Muscle layer of duodenum (tissue), 2 donors: ENCODE measurements at regions not wholly inside any gene's neighbourhood (a gene's known extent, or its start where the extent isn't known, plus 50 kb on each side); places are given as distances from the start of the nearest gene placed in this dataset.

Source experiments
- H3K27ac ChIP-seq: one replicate; pipeline ENCODE4 v1.7.0; 2013; ENCODE audit warnings: mild to moderate bottlenecking, low read length
- H3K27me3 ChIP-seq: one replicate; pipeline ENCODE4 v1.7.0; 2013; ENCODE audit warnings: low read depth, mild to moderate bottlenecking, control low read depth, low read length
- H3K36me3 ChIP-seq, 2 donors: one replicate each; pipeline ENCODE4 v1.7.0; 2013; ENCODE audit warnings: low read length in 2 of 2, control low read depth in 1 of 2, mild to moderate bottlenecking in 1 of 2; ENCODE audit not compliant: insufficient read depth in 2 of 2, control insufficient read depth in 1 of 2
- H3K4me1 ChIP-seq, 2 donors: one replicate each; pipeline ENCODE4 v1.7.0; 2013; ENCODE audit warnings: low read length in 2 of 2, mild to moderate bottlenecking in 2 of 2, control low read depth in 1 of 2, moderate library complexity in 1 of 2; ENCODE audit not compliant: insufficient read depth in 2 of 2, control insufficient read depth in 1 of 2
- H3K4me3 ChIP-seq, 2 donors: one replicate each; pipeline ENCODE4 v1.7.0; 2013; ENCODE audit warnings: low read length in 2 of 2, low read depth in 1 of 2, mild to moderate bottlenecking in 1 of 2
- H3K9me3 ChIP-seq, 2 donors: one replicate each; pipeline ENCODE4 v1.7.0; 2013; ENCODE audit warnings: low read length in 2 of 2, control low read depth in 1 of 2, mild to moderate bottlenecking in 1 of 2; ENCODE audit not compliant: control insufficient read depth in 1 of 2
- donor health status: healthy.

DNA sequence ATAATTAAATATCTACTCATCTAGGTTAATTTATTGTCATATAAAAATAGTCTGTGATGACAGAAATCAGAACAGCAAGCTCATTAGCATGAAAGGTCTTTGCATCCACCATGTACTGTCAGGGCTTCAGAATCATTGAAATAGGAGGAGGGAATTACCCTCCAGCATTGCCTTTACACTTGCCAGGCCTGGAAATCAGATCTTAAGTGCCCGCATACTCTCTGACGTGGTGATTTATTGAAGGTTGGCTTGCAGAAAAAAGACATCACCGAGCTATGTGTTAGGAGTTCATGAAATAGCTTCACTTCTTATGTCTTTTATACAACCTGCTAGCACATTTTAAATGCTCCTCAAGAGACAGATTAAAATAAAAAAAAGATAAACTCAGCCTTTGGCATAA, 661.7 kb upstream of the SLITRK1 start:
- Histone ChIP-seq H3K36me3 (no peaks in the 10 kb centered on the region), H3K27ac (no peak overlapping the region), H3K27me3 (no peaks in the 10 kb centered on the region), H3K9me3 (no peaks in the 10 kb centered on the region), H3K4me3 (no peak overlapping the region), H3K4me1 (no peaks in the 10 kb centered on the region)

DNA sequence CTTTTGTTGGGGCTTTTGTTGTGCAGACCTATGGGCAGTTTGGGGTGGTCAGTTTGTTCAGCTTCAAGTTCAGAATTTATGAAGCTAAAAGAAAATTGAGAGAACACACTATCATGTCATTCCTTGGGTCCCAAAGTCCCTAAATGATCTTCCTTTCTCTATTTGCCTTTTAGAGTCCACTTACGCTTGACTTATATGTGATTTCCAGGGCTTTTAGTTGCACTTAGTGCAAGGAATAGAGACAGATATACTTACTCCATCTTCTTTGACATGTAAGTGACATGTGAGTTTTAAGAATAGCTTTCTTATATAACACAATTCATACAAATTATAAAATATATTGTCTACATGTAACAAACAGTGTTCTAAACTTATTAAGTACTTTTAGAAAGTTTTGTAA, 660.1 kb upstream of the SLITRK1 start:
- no peaks in the 10 kb centered on the region for H3K4me1 ChIP-seq
- no peaks in the 10 kb centered on the region for H3K9me3 ChIP-seq
- no peak overlapping the region for H3K27ac ChIP-seq
- no peaks in the 10 kb centered on the region for H3K36me3 ChIP-seq
- H3K27me3 ChIP-seq: no peaks in the 10 kb centered on the region
- H3K4me3 ChIP-seq: no peak overlapping the region

DNA sequence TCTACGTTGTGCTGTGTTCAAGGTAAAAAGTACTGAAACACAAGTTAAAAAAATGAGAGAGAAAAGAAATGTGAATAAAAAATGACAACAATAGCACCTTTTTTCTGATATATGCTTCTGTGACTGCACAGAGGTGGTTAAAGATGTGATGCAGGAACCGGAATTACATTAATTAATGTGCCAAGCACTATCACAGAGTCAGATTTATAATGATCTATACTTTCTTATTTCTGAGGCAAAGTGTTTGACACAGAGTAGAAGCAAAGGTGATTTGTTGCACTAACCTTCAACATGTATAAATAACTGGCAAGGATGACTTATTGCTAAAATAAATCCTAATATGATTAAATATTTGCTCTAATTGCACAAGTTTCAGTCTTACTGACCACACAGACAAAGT, 654.6 kb upstream of the SLITRK1 start:
- Histone ChIP-seq H3K36me3 (no peaks in the 10 kb centered on the region), H3K4me1 (no peaks in the 10 kb centered on the region), H3K27ac (no peak overlapping the region), H3K27me3 (no peaks in the 10 kb centered on the region), H3K4me3 (no peak overlapping the region), H3K9me3 (no peaks in the 10 kb centered on the region)

DNA sequence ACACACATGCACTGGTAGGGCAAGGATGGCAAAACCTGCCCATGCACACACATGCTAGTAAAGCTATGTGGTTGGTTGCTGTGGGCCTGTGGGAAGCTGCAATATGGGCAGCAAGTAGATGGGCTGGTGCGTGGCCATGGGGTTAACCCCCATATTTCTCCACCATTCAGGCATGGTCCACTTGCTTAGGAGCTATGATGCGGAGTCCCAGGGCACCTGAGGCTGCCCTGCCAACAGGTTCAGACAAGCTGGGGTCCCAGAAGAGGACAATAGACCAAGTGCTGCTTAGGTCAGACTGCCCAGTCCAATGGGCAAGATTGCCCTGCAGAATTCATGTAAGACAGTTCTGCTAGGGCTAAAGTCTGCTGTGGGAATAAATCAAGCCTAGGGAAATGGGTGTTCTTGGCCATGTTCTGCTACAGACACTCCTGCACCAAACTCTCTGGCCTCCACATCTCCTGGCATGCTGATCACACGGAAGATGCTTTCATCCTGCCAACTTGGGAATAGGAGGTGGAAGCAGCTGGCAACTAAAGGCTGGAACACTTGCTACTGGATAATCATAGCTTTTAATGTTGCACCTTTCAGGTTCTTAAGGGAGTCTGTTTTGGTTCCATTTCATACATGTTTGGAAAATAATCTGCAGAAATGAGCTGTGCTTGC, 646.3 kb upstream of the SLITRK1 start:
- Histone ChIP-seq H3K27ac (no peak overlapping the region), H3K9me3 (no peaks in the 10 kb centered on the region), H3K4me1 (no peaks in the 10 kb centered on the region), H3K27me3 (no peaks in the 10 kb centered on the region), H3K36me3 (no peaks in the 10 kb centered on the region), H3K4me3 (no peak overlapping the region)

DNA sequence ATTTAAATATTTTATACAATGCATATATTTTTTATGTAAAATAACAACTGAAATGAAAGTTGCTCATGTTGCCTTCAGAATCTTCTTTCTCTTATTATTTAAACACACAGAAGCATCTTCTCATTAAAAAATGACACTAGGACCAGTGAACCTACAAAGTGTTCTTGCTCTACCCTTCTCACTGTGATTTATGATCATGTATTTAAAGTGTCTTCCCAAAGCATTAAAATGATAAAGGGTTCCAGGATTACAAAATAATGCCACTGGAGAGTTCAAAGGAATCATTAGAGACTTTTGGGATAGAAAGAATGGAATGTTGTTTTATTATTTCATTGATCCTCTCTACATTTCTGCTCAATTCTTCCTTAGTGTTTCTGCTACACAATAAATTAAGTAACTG, 643.6 kb upstream of the SLITRK1 start:
- no peaks in the 10 kb centered on the region for H3K36me3 ChIP-seq
- no peak overlapping the region for H3K27ac ChIP-seq
- H3K4me1 ChIP-seq: no peaks in the 10 kb centered on the region
- no peaks in the 10 kb centered on the region for H3K27me3 ChIP-seq
- no peak overlapping the region for H3K4me3 ChIP-seq
- peaks cover 0 to 3% of the 10 kb centered on the region in 2 donors for H3K9me3 ChIP-seq

DNA sequence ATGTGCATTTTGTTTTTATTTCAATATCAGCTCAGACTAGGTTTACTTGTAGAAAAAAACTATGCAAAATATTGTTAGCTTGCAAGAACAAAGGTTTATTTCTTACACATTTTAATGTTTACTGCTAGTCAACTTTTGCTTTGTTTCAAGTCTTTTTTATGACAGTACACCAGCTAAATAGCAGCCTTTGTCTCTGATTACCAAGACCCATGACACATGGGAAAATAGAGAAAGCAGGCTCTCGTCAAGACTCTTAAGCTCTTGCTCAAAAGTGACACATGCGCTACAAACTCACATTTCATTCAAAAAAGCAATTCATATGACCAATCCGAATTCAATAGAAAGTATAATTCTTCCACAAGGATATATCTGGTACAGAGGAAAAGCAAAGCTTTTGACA, 642.3 kb upstream of the SLITRK1 start:
- Histone ChIP-seq H3K4me1 (no peaks in the 10 kb centered on the region), H3K27me3 (no peaks in the 10 kb centered on the region), H3K9me3 (peaks cover 0 to 3% of the 10 kb centered on the region in 2 donors), H3K36me3 (no peaks in the 10 kb centered on the region), H3K27ac (no peak overlapping the region), H3K4me3 (no peak overlapping the region)

DNA sequence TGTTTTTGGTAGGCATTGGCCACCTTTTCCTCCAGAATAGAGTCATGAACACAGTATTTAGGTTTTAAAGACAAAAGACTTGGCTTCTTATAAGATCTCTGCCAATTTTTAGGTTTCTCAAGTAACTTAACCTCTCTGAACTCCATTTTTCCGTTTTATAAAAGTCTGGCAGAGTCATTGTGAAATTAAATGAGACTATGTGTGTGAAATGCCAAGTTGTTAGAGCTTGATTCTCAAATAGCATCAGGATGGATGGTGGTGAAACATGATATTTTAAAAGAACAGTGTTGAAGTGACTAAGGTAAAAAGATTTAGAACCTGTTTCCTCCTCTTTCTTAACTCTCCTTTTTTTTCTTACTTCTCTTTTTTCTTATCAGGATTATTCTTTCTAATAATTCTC, 617.7 kb upstream of the SLITRK1 start:
- no peak overlapping the region for H3K4me3 ChIP-seq
- no peaks in the 10 kb centered on the region for H3K27me3 ChIP-seq

DNA sequence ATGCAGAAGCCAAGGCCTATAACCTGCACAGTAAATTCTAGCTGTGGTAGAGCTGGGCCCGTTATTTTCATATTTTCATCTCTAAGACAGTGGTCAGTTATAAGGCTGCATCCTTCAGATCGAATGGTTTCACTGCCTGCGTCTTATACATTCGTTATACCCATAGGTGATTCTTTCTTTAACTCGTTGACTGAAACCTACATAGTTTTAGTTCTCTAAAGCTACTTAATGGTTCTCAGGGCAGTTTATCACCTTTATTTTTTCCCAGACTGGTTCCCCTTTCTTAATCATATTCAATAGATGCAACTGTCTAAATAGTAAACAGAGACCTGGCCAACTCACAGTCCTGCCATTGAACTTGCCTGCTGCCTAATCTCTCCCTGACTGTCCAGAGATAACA, 615.3 kb upstream of the SLITRK1 start:
- no peaks in the 10 kb centered on the region for H3K27me3 ChIP-seq
- H3K4me1 ChIP-seq: no peaks in the 10 kb centered on the region
- H3K4me3 ChIP-seq: no peak overlapping the region
- H3K27ac ChIP-seq: no peak overlapping the region
- no peaks in the 10 kb centered on the region for H3K36me3 ChIP-seq
- no peaks in the 10 kb centered on the region for H3K9me3 ChIP-seq

More for the DNA sequence above, 617.7 kb upstream of the SLITRK1 start:
- Histone ChIP-seq H3K9me3 (no peaks in the 10 kb centered on the region), H3K27ac (no peak overlapping the region), H3K36me3 (no peaks in the 10 kb centered on the region), H3K4me1 (no peaks in the 10 kb centered on the region)

DNA sequence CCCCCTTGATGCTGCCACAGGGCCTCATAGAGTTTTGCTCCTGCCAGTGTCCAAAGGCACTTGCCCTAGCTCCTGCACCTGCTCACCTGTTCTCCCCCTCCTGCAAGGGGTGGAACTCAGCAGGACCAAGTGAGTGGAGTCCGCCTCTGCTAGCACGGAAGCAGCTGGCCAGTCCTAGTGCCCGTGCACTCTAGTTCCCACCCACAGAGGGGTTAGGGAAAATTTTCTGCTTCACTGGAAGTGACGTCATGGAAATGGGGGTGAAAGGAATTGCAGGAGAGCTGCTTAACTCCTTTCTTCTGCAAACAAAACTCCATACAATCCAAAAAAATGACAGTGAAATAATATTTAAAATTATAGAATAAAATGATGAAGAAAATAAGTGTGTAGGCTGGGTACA, 609.7 kb upstream of the SLITRK1 start:
- no peak overlapping the region for H3K27ac ChIP-seq
- no peak overlapping the region for H3K4me3 ChIP-seq
- no peaks in the 10 kb centered on the region for H3K27me3 ChIP-seq
- H3K36me3 ChIP-seq: no peaks in the 10 kb centered on the region
- H3K9me3 ChIP-seq: no peaks in the 10 kb centered on the region
- no peaks in the 10 kb centered on the region for H3K4me1 ChIP-seq

DNA sequence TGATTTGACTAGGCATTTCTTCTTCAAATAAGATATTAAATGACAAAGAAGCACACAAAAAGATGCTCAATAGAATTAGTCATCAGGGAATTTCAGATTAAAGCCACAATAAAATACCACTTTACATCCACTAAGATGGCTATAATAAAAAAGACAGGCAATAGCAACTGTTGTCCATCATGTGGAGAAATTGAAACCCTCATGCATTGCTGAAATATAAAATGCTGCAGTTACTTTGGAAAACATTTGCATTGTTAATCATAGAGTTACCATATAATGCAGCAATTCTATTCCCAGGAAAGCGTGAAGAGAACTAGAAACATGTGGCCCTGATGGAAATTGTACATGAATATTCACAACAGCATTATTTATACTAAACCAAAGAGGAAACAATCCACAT, 605.5 kb upstream of the SLITRK1 start:
- H3K9me3 ChIP-seq: no peaks in the 10 kb centered on the region
- H3K36me3 ChIP-seq: no peaks in the 10 kb centered on the region
- H3K4me3 ChIP-seq: no peak overlapping the region
- H3K27me3 ChIP-seq: no peaks in the 10 kb centered on the region
- H3K27ac ChIP-seq: no peak overlapping the region
- no peaks in the 10 kb centered on the region for H3K4me1 ChIP-seq

DNA sequence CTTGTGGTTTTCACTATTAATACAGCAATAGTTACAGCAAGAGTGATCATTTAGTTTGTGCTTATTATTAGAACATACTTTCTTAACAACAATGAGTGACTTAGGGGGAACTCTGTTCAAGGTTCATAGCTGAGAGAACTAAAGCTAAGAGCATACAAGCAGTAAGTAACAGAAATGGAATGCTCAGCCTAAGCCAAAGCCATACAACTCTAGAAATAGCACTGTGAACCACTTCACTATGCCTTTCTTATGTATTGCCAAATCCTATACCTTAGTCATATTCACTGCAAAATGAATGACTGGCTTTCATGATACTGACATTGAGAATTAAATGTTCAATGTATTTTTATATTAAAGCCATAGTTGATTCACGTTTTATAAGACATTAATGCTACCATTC, 599.7 kb upstream of the SLITRK1 start:
- H3K4me3 ChIP-seq: no peak overlapping the region
- H3K27me3 ChIP-seq: no peaks in the 10 kb centered on the region
- H3K4me1 ChIP-seq: no peaks in the 10 kb centered on the region
- no peaks in the 10 kb centered on the region for H3K9me3 ChIP-seq
- no peaks in the 10 kb centered on the region for H3K36me3 ChIP-seq
- no peak overlapping the region for H3K27ac ChIP-seq

DNA sequence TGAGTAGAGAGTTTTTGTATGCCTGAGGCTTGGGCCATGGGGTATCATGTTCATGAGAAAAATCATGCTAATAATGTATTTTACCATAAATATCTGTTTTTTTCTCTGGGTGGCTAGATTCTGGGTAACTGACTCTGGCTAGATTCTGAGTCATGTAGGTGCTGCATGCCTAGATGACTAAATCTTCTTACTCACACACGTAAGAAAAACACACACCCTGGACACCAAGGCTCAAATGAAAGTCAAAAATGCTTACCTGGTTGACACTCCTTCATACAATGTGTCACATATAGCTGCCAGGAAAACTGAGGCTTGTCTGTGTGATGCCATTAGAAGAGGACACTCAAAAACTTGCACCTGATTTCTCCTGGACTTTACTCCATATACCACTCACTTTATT, 597.4 kb upstream of the SLITRK1 start:
- Histone ChIP-seq H3K36me3 (no peaks in the 10 kb centered on the region), H3K27me3 (no peaks in the 10 kb centered on the region), H3K27ac (no peak overlapping the region), H3K4me3 (no peak overlapping the region), H3K4me1 (no peaks in the 10 kb centered on the region), H3K9me3 (no peaks in the 10 kb centered on the region)
